Epithelial cell of esophagus (primary cell): ENCODE measurements at regions not wholly inside any gene's neighbourhood (a gene's known extent, or its start where the extent isn't known, plus 50 kb on each side); places are given as distances from the start of the nearest gene placed in this dataset.

ENCODE experiments used
- DNase-seq: peaks from one replicate; pipeline ENCODE4 v3.0.0; 2010; ENCODE audit warnings: low read depth
- H3K4me3 ChIP-seq: 2 replicates; pipeline ENCODE4 v1.5.1; 2011; ENCODE audit warnings: mild to moderate bottlenecking, low read length, control low read depth
- CTCF ChIP-seq: IDR thresholded peaks from 2 replicates; pipeline ENCODE4 v1.5.1; 2011; ENCODE audit warnings: low read depth, mild to moderate bottlenecking, low read length, control low read depth, inconsistent platforms; ENCODE audit not compliant: insufficient read depth; ENCODE audit errors: missing control alignments

- H3K4me3 ChIP-seq: no peak overlapping the region
- no peak for DNase-seq
- no peak for TF ChIP-seq CTCF
These were observed 2675.7 kb downstream of the PCDH7 start for GRCh38 chr4:33395731-33396485.

DNA sequence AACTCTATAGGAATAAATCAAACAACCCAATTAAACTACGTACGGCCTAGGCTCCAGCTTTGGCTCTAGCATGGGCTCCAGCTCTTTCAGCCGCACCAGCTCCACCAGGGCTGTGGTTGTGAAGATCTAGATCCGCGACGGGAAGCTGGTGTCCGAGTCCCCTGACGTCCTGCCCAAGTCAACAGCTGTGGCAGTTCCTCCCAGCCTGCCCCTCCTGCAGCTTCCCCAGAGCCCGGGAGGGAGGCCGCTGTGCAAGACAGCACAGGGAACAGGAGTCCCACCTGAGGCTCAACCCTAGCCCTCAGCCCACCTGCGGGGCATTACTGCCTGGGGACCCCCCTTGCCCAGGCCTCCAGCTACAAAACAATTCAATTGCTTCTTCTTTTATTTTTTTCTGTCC is 2680.3 kb downstream of the PCDH7 start:
- TF ChIP-seq CTCF: no peak
- H3K4me3 ChIP-seq: no peak overlapping the region
- DNase-seq: no peak

DNA sequence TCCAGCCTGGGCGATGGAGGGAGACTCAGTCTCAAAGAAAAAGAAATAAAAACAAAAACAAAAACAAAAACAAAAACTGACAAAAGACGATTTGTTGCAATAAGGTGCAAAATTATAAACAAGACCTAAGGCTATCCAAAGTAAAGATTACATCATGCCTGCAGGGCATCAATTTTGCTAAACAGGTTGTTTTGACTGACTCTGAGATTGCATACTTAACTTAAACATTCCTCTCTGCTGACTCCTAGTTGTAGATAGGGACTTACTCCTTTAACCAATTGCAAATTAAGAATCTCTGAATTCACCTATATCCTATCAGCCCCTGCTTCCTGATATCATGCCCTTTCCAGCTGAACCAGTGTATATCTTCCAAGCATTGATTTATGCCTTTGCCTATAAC is 2687.3 kb downstream of the PCDH7 start:
- no peak overlapping the region for H3K4me3 ChIP-seq
- TF ChIP-seq CTCF: no peak
- peak; percentile 45 for DNase-seq

DNA sequence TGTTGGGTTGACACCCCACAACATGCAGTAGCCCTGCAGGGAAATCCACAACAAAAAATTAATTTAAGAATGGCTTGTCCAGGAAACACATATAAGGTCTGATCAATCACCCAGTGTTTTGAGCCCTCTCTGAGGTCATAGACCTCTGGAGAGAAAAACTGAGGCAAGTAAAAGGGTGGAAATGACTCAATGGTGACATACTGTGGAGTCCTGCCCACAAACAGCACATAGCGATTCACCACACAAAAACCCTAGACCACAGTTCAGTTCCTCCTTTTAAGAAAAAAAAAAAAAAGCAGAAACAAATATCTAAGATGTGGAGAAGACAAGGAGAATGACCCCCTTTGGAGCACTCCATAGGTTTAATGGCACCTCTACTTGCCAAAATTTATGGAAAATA is 2691.0 kb downstream of the PCDH7 start:
- no peak overlapping the region for H3K4me3 ChIP-seq
- peak; percentile 22 for DNase-seq
- TF ChIP-seq CTCF: no peak

GRCh38 chr4:33421887-33422286 is 2701.7 kb downstream of the PCDH7 start:
- TF ChIP-seq CTCF: no peak
- no peak overlapping the region for H3K4me3 ChIP-seq
- DNase-seq: no peak

DNA sequence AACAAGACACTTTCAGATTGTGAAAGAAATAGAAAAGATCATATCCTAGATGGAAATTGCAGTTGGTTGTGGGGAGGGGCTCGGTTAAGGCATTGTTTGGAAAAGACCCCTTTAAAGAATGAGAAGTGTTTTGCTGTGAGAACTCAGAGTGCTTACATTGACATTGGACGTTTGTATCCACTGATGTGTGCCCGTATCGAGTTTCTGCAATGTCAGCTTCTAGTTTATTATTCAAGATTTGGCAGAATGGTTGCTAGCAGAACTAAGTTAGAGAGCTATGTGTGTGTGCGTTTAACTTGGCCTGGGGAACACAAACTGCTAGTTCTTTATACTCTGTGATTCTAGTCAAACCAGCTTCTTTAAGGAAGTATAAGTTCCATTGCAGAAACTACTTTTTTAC is 2702.5 kb downstream of the PCDH7 start:
- TF ChIP-seq CTCF: no peak
- peak; percentile 2 for DNase-seq
- H3K4me3 ChIP-seq: no peak overlapping the region

DNA sequence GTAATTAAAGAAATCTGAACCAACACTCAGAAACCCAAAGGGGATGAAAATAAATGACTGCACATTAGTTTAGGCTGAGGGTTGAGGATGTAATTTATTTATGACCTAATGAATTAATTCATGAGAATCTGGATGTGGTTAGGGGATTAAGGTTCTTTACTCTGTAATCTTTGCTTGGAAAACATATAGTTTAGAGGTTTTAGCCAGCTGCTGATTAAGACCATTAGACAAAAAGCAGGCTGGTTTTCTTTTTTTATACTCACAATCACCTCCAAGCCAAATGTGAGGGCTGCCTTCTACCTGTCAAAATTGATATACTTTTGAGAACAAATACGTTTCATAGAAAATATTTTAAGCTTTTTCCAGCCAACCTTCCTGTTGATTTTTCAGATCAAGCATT is 2705.8 kb downstream of the PCDH7 start:
- no peak for DNase-seq
- TF ChIP-seq CTCF: no peak
- no peak overlapping the region for H3K4me3 ChIP-seq
